Left forelimb (tissue), 1 donor: ENCODE measurements at regions not wholly inside any gene's neighbourhood (a gene's known extent, or its start where the extent isn't known, plus 50 kb on each side); places are given as distances from the start of the nearest gene placed in this dataset.

ENCODE experiments used
- DNase-seq: peaks from one replicate; pipeline ENCODE4 v3.0.0-alpha.2; 2018; ENCODE audit warnings: low spot score

DNA sequence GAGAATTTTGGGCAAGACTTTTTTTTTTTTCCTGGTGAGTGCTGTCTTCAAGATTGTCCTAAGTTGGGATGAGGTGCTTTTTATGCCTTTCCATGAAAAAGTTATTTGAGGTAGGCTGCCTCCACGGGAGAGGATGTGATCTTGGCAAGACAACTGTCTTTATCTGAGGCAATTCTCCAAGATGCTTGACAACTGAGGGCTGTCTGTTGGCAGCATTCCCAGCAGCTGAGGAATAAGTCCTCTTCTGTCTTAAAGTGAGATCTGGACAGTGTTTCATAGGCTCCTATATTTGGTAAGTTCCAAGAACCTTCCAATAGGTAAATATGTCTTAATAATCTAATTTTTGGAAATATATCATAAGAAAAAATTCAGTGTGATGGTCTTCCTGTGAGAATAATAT is 662.0 kb downstream of the CDH11 start:
- no peak for DNase-seq

DNA sequence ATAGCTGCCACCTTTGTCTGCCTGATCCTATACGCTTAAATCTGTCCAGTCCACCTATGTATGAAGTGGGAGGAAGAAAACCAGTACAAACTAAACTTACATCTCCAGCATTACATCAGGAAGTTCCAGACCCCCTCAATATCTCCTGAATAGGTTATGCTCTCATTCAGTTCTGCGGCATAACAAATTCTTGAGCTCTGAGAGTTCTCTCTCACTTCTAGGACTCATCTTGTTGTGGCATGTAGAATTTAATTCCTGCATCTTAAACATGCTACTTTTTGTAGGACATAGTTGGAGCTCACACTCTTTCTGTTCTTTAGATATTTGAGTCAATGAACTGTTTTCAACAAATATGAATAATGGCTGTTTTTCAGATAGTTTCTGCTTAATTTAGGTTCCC is 662.5 kb downstream of the CDH11 start:
- no peak for DNase-seq

DNA sequence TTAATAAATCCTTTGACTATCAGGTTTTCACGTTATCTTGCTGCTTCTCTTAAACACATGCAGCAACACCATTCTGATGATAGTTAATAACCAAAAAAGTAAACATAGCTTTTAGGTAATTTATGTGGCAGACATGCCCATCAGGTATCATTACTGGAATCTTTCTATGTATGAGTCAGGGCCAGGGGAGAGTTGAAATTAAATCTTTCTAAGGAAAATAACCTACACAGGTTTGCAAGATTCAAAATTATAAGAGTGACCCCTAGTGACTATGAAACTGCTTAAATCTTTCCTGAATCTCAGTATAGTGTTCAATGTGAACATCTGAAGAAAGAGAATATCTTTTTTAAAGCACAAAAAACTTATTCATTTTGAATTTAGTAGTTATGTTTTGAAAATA is 666.6 kb downstream of the CDH11 start:
- no peak for DNase-seq

DNA sequence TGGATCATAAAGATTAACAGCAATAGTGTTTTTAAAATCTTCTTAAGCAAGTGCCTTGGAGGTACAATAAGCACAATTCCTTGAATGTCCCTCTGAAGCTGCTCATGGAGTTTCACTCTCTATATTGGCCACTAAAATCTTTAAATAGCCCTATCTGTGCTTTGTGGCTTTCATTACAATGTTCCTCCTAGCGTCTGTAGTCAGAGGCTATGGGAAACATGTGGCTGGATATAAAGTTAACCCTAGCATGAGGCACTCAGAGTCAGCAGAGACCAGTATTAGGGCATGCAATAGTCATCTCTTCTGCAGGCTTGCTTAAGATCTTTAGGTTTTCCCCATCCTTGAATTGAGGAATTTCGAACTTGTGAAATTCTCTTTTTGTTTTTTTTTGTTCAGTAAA is 668.2 kb downstream of the CDH11 start:
- DNase-seq: no peak

DNA sequence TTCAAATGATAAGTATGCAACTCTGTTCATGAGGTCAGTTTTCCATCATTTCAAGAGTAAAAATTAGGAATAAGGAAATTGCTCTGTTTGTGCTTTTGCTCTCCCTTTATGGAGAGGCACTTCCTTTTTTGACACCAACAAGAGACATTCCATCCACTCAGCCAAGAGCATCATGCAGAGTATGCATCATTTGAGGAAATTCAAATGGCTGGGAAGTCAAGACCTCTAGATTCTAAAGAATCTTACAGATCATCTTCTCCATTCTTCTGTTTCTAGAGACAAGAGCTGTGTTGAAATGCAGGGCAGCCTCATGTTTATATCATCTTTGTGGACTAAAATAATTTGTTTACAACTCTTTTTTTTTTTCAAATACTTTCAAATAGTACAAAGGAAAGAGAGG is 669.4 kb downstream of the CDH11 start:
- DNase-seq: no peak

DNA sequence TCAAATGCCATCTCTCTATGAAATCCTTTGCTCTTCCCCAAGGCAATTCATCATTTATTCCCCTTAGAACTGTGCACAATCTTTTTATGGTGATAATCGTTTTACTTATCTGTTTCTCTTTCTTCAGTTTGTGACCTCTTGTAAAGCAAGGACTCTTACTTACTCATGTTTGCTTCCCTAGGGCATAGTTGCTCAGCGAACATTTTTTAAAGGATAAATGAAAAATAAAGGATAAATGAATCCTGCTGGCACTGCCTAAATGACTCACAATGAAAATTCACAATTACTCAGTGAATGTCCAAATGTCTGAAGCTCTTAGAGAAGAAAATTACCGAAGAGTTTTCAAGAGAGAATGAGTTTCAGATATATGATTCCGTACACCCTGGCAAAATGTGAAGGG is 671.7 kb downstream of the CDH11 start:
- DNase-seq: no peak

DNA sequence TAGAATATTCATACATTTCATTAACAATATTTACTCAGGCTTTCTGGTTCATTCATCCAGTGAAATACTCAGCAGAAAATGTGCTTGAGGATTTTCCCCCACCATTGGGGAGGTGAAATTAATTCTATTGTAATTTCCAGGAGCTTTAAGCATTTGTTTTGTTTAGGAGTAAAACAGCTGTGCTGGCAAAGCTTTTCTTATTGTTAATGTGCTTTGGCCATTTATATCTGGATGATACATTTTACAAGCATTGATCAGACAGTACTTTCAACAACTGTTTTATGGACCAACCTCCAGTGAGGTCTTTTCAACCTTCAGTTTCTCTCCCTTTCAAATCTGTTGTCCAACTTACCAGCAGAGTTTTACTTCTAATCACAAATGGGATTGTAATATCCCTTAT is 672.4 kb downstream of the CDH11 start:
- no peak for DNase-seq

DNA sequence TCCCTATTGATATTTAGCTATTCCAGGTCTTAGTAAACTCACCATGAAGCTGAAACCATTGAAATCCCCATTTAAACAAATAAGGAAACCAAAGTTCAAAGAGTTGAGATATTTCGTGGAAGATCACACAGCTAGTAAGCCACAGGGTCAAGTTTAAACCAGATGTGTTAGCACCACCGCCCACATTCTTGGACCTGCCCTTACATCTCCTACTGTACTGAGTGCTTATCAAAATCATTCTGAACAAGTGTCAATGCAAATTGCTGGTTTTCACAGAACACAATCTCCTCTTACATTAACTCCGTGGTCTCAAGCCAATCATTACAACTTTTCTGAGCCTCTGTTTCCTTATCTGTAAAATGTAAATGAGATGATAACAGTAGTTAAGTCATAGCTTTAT is 676.2 kb downstream of the CDH11 start:
- DNase-seq: no peak

DNA sequence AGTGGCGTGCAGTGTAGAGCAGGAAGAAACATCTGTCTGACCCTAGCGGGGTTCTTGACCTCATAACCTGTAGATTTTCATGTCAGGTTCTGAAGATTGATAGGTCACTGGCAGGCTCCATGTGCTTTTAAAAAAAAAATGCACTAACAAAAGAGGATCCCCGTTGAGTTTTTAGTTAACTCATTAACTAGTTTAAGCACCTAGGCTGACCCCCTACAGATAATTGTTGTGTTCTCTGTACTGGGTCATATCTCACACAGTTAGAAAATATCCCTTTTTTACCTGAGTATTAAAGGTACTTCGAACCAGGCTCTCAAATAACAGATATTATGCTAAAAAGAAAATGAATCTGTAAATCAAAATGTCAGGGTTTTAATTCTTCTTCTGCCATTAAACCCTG is 676.6 kb downstream of the CDH11 start:
- no peak for DNase-seq

DNA sequence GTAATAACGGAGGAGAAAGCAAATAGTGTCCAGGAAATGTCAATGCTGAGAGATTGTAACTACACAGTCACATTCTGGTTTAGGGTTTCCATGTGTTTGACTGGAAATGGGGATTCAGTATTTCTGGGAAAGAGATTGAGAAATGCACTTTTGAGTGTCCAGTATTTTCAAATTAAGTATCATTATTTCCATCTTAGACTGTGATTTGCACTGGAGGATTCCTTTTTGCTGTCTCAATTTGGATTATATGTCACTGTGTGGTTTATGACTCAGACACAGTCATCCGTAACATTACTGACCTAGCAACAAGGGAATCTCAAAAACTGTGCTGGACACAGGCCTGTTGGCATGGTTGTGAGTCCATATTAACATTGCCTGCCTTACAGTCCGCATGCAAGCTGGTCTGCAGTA is 681.4 kb downstream of the CDH11 start:
- no peak for DNase-seq

DNA sequence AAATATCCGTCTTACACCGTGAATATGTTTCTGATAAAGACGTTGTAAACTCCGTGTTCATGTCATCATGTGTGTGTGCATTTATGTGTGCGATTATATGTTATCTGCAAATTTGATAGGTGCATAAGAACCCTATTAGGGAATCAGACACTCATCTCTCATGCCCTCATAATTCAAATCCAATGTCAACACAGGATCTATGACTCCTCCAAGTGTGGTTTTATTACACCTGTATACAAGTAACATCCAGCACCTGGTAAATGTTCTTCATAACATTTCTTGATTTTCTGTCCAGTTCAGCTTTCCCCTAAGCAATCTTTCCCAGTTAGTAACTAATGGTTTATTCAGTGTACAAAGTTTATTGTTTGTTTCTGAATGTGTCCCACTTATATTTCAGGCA is 681.9 kb downstream of the CDH11 start:
- DNase-seq: no peak

DNA sequence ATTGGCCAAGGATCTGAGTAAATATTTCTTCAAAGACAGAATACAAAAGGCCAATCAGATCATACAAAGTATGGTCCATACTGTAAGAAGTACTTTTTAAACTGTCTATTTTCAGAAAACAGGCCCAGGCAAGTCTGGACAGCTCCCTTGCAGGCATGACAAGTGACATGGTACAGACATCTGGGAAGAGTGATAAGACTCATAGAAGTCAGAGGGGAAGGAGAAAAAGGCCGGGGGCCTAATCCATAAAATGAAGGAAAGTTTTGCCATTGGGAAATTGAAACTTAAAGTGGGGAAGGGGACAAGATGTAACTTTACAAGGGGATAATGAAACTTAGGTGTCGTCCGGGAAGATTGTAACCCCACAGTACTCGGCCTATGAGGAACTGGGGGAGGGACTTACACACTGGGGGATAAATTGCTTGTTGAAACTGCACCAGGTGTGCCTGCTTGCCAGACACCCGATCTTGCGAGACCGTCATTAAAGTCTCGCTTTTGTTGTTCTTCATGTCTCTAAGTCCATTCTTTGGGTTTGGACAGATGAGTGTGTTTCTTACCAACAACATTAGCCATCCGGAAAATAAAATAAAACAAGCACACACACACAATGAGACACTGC is 684.0 kb downstream of the CDH11 start:
- DNase-seq: no peak

DNA sequence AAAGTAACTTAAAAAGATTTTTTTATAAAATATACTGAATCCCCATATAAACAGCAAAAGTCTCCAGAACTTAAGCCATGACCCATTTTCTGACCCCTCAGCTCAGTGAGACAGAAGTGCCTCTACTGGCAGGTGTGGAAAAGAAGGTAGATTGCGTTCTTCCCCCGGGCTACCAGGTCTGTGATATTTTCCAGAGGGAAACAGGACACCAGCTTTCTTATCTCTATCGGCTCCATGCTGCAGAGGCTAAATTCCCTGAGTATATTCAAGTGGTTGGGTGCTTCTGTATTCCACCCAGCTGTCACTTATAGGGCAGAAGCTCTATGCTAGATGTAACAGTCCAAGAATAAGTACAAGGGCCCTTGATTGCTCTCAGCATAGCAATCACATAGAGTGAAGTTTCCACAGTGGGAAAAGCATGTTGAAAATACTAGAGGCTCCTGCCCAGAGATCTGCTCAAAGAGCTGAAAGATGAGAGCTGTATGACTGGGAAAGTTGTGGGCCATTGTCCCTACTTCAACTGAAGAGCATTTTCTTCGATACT is 687.3 kb downstream of the CDH11 start:
- no peak for DNase-seq

DNA sequence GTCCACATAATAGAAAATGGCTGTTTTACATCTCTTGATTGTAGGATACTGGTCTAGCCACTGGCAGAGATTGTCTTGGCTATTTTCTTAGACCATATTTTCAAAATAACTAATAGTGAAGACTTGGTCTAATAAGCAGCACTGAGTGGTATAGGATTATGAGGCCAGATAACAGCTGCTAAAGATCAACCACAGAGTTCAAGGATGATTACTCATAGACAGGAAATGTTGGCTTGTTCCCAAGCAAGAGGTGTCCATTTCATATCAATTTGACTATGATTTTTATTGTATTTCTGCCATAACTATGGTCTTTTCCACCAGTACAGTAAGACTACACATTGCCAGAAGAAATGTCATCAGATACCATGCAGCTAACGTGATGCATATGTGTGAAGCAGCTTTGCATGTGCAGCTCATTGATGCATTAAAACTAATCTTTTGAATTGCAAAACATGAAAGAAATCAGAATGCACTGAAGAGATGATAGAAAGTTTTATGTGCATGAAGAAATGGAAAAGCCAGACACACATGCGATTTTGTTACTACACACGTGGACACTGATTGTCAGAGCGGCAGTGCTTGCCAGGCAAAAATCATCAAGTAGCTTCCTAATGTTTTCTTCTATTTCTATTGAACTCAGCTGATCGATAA is 693.3 kb downstream of the CDH11 start:
- no peak for DNase-seq

DNA sequence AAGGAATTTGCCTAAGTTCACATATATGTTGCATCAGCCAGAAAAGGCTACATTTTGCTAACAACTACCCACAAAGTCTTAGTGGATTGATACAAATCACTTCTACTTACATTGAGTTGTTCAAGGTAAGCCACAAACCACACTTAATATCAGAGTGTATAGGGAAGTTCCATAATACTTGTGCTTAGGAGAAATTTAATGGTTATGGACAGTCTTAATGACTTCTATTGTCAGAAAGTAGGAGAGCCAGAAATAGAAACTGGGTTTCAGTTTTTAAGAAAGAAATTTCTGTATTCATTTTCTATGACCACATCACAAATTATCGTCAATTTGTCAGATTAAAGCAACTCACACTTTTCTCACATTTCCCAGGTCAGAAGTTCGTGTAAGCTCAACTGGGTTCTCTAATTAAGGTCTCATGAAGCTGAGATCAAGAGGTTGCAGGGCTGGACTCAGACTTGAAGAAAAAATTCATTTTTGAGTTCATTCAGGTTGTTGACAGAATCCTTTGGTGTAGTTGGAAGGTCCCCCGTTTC is 695.7 kb downstream of the CDH11 start:
- no peak for DNase-seq

DNA sequence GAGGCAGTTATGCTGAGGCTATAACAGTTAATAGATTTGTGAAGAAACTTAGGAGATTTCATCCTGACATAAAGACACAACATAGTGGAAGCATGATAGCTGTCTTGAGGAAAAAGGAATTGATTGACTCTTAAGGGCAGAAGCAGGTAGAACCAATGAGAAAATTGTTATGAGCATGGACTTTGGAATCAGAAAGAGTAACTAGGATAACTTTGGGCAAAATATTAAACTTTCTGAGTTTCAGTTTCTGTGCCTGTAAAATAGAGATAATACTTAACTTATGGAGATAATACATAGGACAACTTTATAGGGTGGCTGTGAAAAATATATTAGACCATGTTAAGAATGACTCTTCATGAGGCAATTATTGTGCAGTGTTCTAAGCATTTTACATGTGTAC is 696.5 kb downstream of the CDH11 start:
- DNase-seq: no peak

DNA sequence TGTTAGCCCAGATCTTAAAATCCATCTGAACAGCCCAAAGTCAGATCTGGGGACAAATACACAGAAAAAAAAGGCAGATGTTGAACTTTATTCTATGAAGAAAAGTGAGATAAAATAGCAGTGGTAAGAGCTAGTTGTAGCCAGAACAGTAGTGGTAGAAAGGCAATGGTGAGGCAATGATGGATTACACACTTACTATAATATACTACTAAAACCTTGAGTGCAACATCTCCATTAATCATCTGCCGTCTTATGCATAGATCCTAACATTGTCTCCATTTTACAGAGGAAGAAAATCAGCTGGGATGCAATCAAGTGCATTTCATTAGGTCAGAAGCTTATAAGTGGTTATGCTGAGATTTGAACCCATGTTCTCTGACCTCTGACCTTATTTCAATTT is 699.6 kb downstream of the CDH11 start:
- no peak for DNase-seq

DNA sequence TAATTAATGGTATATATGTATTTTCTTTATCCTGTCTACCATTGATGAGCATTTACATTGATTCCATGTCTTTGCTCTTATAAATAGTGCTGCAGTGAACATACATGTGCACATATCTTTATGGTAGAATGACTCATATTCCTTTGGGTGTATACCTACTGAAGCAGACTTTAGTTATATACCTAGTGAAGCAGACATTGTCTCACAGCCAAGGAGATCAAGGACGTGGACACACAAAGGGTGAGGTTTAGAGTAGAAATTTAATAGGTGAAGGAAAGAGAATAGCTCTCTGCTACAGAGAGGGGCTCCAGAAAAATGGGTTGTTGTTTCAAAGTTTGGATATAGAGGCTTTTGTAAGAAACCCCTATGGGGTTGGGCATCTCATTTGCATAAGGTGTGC is 700.3 kb downstream of the CDH11 start:
- no peak for DNase-seq

DNA sequence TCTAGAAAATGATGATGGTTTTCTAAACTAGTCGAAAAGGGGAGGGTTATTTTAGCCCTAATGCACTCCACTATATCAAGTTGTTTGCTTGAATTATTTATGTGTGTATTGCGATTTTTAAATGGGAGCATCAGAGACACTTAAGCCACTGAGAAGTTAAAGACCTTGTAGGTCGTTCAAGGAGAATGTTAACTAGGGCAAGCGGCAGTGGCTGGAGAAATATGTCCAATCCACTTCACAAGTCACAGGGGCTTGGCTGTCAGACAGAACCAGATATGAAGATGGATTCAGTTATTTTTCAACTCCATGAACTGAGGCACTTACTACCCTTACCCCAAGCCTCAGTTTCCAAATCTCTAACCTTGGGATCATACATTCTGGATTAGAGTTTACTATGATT is 702.0 kb downstream of the CDH11 start:
- DNase-seq: no peak

DNA sequence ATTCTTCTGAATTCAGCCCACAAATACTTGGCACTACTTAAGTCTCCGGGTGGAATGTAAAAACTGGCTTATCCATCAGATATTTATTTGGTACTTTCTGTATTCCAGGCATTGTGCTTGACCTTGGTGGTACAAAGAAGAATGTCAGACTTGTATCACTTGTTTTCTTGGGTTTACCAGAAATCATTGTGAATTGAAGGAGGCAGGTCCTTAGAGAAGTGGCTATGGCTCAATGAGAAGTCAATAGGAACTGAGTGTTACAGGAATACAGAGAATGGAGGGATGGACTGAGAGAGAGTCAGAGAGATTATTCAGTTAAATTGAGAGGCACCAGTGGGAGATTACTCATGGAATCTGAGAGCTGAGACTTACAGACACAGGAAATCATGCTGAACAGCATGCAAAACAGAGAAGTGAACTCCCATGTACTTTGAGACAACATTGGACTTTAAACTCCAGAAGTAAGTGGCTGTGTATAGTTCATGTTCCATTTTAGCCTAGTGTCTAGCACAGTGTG is 704.1 kb downstream of the CDH11 start:
- DNase-seq: no peak

DNA sequence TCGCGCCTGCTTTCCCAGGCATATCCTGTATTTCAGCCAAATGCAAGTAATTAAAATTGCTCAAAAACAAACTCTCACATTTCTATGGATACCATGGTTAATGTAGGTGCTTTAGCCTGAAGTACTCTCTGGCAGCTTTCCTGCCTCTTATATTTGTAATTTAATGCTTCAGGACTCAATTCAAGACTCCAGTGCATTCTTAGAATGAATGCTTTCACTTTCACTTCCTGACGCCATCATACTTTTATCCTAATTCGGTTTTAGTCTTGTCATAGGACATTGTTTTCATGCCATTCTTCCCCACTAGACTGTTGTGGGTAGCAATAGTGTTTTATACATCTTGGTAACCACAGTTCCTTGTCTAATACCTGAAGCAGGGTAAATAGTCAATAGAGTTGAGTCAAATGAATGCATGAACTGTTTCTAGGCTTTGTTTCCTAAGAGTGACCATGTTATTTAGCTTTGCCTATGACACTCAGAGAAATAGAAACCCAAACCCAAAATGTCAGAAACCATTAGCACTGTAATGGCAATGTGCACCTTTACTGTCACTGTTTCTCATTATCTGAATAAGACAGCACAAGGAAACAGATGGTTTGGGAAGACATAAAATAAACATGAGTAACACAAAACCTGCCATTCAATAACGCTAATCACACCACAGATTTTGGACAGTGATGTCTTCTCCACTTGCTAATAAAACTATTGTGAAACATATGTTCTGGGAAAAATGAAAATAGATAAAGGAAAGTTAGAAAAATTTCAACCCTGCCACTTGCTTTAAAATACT is 705.5 kb downstream of the CDH11 start:
- DNase-seq: no peak

DNA sequence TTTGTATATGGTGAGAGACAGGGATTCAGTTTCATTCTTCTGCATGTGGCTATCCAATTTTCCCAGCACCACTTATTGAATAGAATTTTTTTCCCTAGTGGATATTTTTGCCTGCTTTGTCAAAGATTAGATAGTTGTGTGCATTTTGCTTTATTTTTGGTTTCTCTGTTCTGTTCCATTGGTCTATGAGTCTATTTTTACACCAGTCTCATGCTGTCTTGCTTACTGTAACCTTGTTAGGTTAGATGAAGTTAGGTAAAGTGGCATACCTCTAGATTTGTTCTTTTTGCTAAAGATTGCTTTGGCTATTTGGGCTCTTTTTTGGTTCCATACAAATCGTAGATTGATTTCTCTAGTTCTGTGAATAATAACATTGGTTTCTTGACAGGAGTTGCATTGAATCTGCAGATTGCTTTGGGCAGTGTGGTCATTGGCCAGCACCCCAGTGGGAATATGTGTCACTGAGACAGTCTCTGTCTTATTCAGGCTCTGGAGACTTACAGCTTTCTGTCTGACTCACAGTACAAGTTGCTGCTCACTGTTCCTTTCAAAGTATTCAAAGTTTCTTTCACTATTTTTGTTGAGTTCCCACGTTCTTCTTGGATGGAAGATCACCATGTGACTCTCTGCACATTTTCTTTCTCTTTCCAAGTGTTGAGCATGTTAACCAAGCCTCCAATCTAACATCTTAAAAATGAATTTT is 709.1 kb downstream of the CDH11 start:
- no peak for DNase-seq
